ENCODE measurements at regions not wholly inside any gene's neighbourhood (a gene's known extent, or its start where the extent isn't known, plus 50 kb on each side); places are given as distances from the start of the nearest gene placed in this dataset.

GRCh38 chr13:70736622-70737317, 628.5 kb upstream of the KLHL1 start:
- Histone ChIP-seq H3K9ac (no peak overlapping the region), H3K4me1 (ENCODE audit: low read depth, poor library complexity, severe bottlenecking) (no peaks in the 10 kb centered on the region), H2AFZ (ENCODE audit: low read depth) (no peak overlapping the region), H3K36me3 (ENCODE audit: insufficient read depth) (no peaks in the 10 kb centered on the region), H3K4me2 (no peak overlapping the region), H3K27me3 (ENCODE audit: insufficient read depth, low read depth) (no peaks in the 10 kb centered on the region), H4K20me1 (ENCODE audit: insufficient read depth) (no peaks in the 10 kb centered on the region), H3K4me3 (IDR thresholded peaks at IDR 0.05; ENCODE audit: insufficient read depth, low read depth, low read length) (no peak overlapping the region), H3K79me2 (ENCODE audit: insufficient read depth, low read depth) (no peaks in the 10 kb centered on the region), H3K27ac (no peak overlapping the region)
- no peak for TF ChIP-seq CTCF (conservative IDR thresholded peaks at IDR 0.05; ENCODE audit: low read depth, low read length)

- no peak overlapping the region for H3K4me3 ChIP-seq (IDR thresholded peaks at IDR 0.05; ENCODE audit: insufficient read depth, low read depth, low read length)
- TF ChIP-seq CTCF (conservative IDR thresholded peaks at IDR 0.05; ENCODE audit: low read depth, low read length): no peak
- H4K20me1 ChIP-seq (ENCODE audit: insufficient read depth): no peaks in the 10 kb centered on the region
- H3K79me2 ChIP-seq (ENCODE audit: insufficient read depth, low read depth): no peaks in the 10 kb centered on the region
- no peaks in the 10 kb centered on the region for H3K27me3 ChIP-seq (ENCODE audit: insufficient read depth, low read depth)
- H3K27ac ChIP-seq: no peak overlapping the region
- H3K36me3 ChIP-seq (ENCODE audit: insufficient read depth): no peaks in the 10 kb centered on the region
- no peaks in the 10 kb centered on the region for H3K4me1 ChIP-seq (ENCODE audit: low read depth, poor library complexity, severe bottlenecking)
- H3K4me2 ChIP-seq: no peak overlapping the region
- no peak overlapping the region for H3K9ac ChIP-seq
- H2AFZ ChIP-seq (ENCODE audit: low read depth): no peak overlapping the region
Observed at GRCh38 chr13:70732611-70733010, 624.4 kb upstream of the KLHL1 start.

- H3K9ac ChIP-seq: no peak overlapping the region
- no peak overlapping the region for H3K27ac ChIP-seq
- no peaks in the 10 kb centered on the region for H3K4me1 ChIP-seq (ENCODE audit: low read depth, poor library complexity, severe bottlenecking)
- H3K4me2 ChIP-seq: no peak overlapping the region
- no peaks in the 10 kb centered on the region for H3K79me2 ChIP-seq (ENCODE audit: insufficient read depth, low read depth)
- H3K4me3 ChIP-seq (IDR thresholded peaks at IDR 0.05; ENCODE audit: insufficient read depth, low read depth, low read length): no peak overlapping the region
- H4K20me1 ChIP-seq (ENCODE audit: insufficient read depth): no peaks in the 10 kb centered on the region
- no peaks in the 10 kb centered on the region for H3K36me3 ChIP-seq (ENCODE audit: insufficient read depth)
- no peak overlapping the region for H2AFZ ChIP-seq (ENCODE audit: low read depth)
- no peak for TF ChIP-seq CTCF (conservative IDR thresholded peaks at IDR 0.05; ENCODE audit: low read depth, low read length)
- H3K27me3 ChIP-seq (ENCODE audit: insufficient read depth, low read depth): no peaks in the 10 kb centered on the region
Observed at GRCh38 chr13:70729369-70729768, 621.1 kb upstream of the KLHL1 start.

- no peak overlapping the region for H3K4me3 ChIP-seq (IDR thresholded peaks at IDR 0.05; ENCODE audit: insufficient read depth, low read depth, low read length)
- no peak for TF ChIP-seq CTCF (conservative IDR thresholded peaks at IDR 0.05; ENCODE audit: low read depth, low read length)
- H3K36me3 ChIP-seq (ENCODE audit: insufficient read depth): no peaks in the 10 kb centered on the region
- H3K9ac ChIP-seq: no peak overlapping the region
- H3K79me2 ChIP-seq (ENCODE audit: insufficient read depth, low read depth): no peaks in the 10 kb centered on the region
- H2AFZ ChIP-seq (ENCODE audit: low read depth): no peak overlapping the region
- no peak overlapping the region for H3K27ac ChIP-seq
- H3K4me1 ChIP-seq (ENCODE audit: low read depth, poor library complexity, severe bottlenecking): no peaks in the 10 kb centered on the region
- H3K27me3 ChIP-seq (ENCODE audit: insufficient read depth, low read depth): no peaks in the 10 kb centered on the region
- no peak overlapping the region for H3K4me2 ChIP-seq
- H4K20me1 ChIP-seq (ENCODE audit: insufficient read depth): no peaks in the 10 kb centered on the region
Observed at GRCh38 chr13:70723732-70724131, 615.5 kb upstream of the KLHL1 start.
